NCI-H510A (cell line): ENCODE measurements at regions not wholly inside any gene's neighbourhood (a gene's known extent, or its start where the extent isn't known, plus 50 kb on each side); places are given as distances from the start of the nearest gene placed in this dataset.
"Not testable (repeated sequence)": the region's sequence is repeated elsewhere in the genome, so short reads cannot be mapped to it uniquely, and the experiment has no call there.

Experiments
- DNase-seq: peaks from one replicate; lab custom pipeline; 2025; lab: John Stamatoyannopoulos, UW

GRCh38 chr1:83511146-83511726 is 487.7 kb downstream of the TTLL7 start:
- no peak for DNase-seq

- no peak for DNase-seq
Observed at GRCh38 chr1:83509301-83509781, 489.6 kb downstream of the TTLL7 start.

- DNase-seq = no peak
Observed at GRCh38 chr1:83508485-83509151, 490.3 kb downstream of the TTLL7 start.

GRCh38 chr1:83505148-83505547 is 493.8 kb downstream of the TTLL7 start:
- DNase-seq = no peak

DNA sequence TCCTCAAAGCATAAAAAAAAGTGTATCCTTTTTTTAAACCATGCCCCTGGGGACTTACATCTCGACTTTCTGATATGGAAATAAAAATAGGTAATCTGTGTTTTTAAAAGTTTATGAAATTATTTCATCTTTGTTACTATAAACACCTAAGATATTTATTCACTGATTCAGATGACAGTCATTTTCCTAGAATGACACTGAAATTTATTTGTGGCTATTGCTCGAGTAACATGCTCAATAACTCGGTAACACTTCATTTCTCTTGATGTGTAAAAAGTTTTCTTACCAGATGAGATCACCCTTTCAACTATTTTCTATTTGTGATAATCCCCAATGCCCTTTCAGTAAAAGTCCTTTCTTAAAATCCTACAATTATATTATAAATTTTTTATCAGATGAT is 495.8 kb downstream of the TTLL7 start:
- no peak for DNase-seq

DNA sequence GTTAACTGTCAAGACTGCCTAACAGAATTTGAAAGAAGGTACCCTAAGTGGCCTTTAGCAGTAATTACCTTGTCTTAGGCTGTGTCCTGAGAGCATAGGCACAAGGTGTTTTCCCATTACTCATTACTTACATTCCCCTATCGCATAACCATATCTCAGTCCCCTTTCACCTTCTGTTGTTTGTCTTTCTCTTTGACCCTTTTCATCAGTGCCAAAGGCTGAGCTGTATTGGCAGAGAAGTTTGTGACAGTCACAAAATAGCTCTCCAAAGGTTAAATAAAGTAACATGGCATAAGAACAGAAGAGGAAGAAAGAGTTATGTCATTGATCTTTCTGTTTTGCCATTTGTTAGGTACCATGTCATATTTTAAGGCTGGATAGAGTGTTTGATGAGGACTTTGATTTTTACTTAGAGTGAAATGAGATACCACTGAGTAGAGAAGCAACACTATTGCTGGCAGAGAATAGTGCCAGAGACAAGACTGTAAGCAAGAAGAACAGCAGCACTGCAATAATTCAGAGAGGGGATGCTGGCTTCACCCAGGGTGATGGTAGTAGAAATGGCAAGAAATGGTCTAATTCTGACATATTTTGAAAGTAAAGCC is 497.8 kb downstream of the TTLL7 start:
- no peak for DNase-seq

DNA sequence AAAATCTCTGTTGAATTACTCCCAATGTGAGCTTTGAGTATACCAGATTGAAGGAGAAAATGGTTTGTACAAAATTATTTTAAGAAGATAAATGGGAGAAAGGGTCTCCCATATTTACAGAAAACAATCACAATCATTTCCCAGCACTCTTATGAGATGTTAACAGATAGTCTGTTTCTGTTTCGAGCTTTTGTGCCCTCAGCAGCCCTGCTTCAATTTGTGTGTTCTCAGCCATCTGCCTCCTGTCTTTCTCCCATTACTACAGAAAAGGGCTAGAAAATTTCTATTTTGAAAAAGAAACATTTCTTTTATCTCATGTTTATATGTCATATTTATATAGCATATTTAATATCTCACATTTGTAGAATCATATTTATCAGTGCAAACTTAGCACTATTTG is 498.4 kb downstream of the TTLL7 start:
- no peak for DNase-seq

GRCh38 chr1:83499998-83500397 is 498.9 kb downstream of the TTLL7 start:
- no peak for DNase-seq

DNA sequence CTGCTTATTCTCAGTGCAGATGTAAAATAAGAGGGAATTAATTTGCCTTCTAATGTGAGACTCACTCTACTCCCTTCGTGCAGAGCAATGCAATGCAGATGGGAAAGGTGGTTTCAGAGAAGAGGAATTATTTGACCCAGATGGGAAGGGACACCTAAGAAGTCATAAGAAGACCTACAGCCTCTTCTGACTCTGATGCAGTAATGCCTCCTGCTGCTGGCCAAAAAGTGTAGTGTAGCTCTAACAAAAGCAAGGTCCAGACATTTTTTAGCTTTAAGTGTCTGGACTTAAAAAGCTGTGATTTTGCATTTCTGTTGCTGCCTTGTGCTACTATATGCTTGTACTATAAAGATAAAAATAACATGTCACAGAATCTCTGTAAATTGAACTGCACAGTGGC is 501.4 kb downstream of the TTLL7 start:
- no peak for DNase-seq

- DNase-seq = no peak
Observed at GRCh38 chr1:83495560-83495959, 503.4 kb downstream of the TTLL7 start.

DNA sequence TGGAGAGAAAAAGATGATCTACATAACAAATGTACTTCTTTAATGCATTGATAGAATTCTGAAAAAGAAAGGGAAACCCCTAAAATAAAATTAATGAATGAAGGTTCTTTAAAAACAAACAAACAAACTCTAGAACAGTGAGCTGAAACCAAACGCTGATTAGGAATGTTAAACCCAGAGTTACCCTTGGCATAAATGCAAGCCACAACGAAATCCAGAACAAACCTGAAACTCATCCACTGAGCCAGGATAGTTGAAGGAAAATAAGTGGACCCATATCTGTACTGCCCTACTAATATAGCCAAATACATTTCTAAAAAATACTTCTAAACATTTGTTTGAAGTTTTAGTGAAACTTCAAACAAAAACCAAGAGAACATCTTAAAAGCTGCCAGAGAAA is 505.3 kb downstream of the TTLL7 start:
- DNase-seq = no peak

- DNase-seq = no peak
Observed at GRCh38 chr1:83491930-83492329, 507.0 kb downstream of the TTLL7 start.

GRCh38 chr1:83490988-83491387 is 507.9 kb downstream of the TTLL7 start:
- DNase-seq = no peak

GRCh38 chr1:83488105-83488504 is 510.8 kb downstream of the TTLL7 start:
- not testable (repeated sequence) for DNase-seq

DNA sequence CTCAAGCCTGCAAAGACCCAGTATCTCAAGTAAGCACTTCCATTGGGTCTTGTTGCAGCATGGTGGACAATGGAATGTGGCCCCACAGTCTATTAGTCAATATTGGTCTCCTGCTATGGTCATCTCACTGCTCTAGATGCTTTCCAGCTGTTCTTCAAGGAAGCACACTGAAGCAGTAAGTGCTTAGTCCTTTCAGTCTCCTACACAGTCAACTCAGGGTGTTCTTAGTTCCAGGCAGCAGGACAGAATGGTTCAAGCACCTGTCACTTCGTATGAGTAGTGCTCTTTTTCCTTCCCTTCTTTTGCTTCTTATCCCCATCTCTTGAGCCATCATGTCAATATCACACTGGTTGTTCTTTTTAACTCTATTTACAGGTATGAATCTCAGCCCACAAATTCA is 511.5 kb downstream of the TTLL7 start:
- not testable (repeated sequence) for DNase-seq

- not testable (repeated sequence) for DNase-seq
Observed at GRCh38 chr1:83485314-83486019, 513.5 kb downstream of the TTLL7 start.

DNA sequence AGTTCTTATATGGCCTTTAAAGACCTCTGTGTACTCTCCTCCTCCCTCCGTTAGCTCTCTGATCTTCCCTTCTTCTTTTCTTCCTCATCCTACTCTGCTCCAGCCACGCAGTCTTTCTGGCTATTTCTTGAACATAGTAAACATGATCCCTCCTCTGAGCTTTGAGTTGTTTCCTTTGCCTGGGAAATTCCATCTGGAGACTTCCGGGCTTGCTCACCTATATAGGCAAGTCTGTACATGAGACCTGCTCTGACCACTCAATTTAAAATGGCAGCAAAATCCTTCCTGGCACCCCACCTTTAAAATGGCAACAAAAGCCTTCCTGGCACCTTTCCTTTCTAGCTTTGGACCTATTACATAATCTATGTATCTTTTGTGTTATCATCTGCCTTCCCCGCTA is 517.6 kb downstream of the TTLL7 start:
- not testable (repeated sequence) for DNase-seq

DNA sequence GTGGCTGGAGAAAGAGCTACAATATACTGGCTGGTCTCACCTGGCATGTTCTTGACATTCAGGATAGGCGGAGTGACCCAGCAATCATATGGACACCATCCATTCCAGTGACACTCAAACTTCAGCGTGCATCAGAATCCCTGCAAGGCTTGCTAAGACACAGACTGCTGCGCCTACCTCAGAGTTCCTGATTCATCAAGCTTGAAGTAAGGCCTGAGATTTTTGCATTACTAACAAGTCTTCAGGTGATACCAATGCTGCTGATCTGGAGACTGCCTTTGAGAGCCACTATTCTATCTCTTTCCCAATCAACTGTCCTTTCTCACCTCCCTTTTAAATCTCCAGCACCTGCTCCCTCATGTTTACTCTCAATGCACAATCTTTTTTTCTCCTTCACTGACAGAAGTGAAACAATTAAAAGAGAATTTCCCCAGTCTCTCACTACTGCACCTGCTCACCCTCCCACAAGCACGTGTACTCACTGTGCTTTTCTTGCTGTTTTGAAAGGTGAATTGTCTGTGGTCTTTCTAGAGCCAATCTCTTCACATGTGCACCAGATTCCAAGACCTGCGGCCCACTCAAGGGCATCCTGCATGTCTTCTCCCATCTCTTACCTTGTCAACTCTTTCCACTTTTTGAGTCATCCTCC is 519.2 kb downstream of the TTLL7 start:
- DNase-seq = not testable (repeated sequence)

- not testable (repeated sequence) for DNase-seq
Observed at GRCh38 chr1:83478127-83478526, 520.8 kb downstream of the TTLL7 start.

DNA sequence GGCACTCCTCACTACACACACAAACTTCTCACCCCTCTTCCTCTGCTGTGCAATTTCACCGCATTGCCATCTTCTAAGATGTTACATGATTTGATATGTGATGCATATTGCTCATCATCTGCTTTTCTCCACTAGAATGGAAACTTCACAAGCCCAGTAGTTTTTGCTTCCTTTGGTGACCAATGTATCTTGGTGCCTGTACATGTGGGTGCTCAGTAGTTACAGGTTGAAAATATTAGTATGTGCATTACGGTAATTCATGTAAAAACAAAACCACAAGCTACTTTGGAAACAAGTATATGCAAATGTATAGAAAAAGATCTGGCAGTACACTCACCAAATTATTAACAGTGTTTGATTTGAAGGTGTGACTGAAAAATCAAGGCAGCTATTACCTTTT is 522.4 kb downstream of the TTLL7 start:
- DNase-seq = not testable (repeated sequence)

DNA sequence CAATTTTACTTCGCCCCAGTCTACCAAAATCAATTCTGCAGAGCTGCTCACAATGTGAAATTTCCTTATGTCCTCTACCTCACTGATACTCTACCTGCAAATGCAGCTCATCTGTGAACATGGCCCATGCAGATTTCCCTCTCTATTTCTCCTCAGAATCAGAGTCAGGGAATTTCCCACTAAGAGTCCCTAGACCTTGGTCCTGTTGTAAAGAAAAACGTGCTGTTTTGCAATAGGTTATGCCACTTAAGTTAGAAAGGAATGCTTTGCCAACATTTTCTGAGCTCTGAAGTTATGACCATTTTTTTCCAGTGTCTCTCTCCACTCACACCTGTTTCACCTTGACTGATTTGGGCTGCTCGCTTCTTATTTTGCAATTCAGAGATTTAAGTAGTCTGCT is 524.0 kb downstream of the TTLL7 start:
- DNase-seq = not testable (repeated sequence)

GRCh38 chr1:83473986-83474385 is 524.9 kb downstream of the TTLL7 start:
- DNase-seq = not testable (repeated sequence)
